GM04503 (cell line): ENCODE measurements at regions not wholly inside any gene's neighbourhood (a gene's known extent, or its start where the extent isn't known, plus 50 kb on each side); places are given as distances from the start of the nearest gene placed in this dataset.
"Not testable (repeated sequence)": the region's sequence is repeated elsewhere in the genome, so short reads cannot be mapped to it uniquely, and the experiment has no call there.

Experiments
- DNase-seq: peaks from one replicate; pipeline ENCODE4 v3.0.0-alpha.2; 2012; ENCODE audit warnings: low read depth

GRCh38 chr14:45867046-45867894 is 614.3 kb upstream of the MIS18BP1 start:
- no peak for DNase-seq

GRCh38 chr14:45838597-45838996 is 585.6 kb upstream of the MIS18BP1 start:
- DNase-seq, result no peak

- no peak for DNase-seq
Measured at GRCh38 chr14:45819107-45819506, 566.1 kb upstream of the MIS18BP1 start.

- no peak for DNase-seq
Measured at GRCh38 chr14:45811155-45811554, 558.2 kb upstream of the MIS18BP1 start.

GRCh38 chr14:45810152-45810872 is 557.3 kb upstream of the MIS18BP1 start:
- DNase-seq, result no peak

GRCh38 chr14:45807178-45807899 is 554.3 kb upstream of the MIS18BP1 start:
- DNase-seq, result no peak

- no peak for DNase-seq
Measured at GRCh38 chr14:45799511-45799910, 546.5 kb upstream of the MIS18BP1 start.

- no peak for DNase-seq
Measured at GRCh38 chr14:45798659-45799058, 545.7 kb upstream of the MIS18BP1 start.

GRCh38 chr14:45796006-45796405 is 543.0 kb upstream of the MIS18BP1 start:
- DNase-seq, result not testable (repeated sequence)

GRCh38 chr14:45793081-45793480 is 540.1 kb upstream of the MIS18BP1 start:
- DNase-seq, result no peak

- no peak for DNase-seq
Measured at GRCh38 chr14:45790293-45790692, 537.3 kb upstream of the MIS18BP1 start.

- DNase-seq, result no peak
Measured at GRCh38 chr14:45787167-45787566, 534.2 kb upstream of the MIS18BP1 start.

- no peak for DNase-seq
Measured at GRCh38 chr14:45786266-45786665, 533.3 kb upstream of the MIS18BP1 start.

GRCh38 chr14:45785240-45785639 is 532.2 kb upstream of the MIS18BP1 start:
- no peak for DNase-seq

- no peak for DNase-seq
Measured at GRCh38 chr14:45766247-45766646, 513.2 kb upstream of the MIS18BP1 start.

GRCh38 chr14:45757655-45758054 is 504.7 kb upstream of the MIS18BP1 start:
- DNase-seq, result no peak

- not testable (repeated sequence) for DNase-seq
Measured at GRCh38 chr14:45756412-45756811, 503.4 kb upstream of the MIS18BP1 start.

GRCh38 chr14:45743884-45744283 is 490.9 kb upstream of the MIS18BP1 start:
- no peak for DNase-seq

GRCh38 chr14:45742187-45742586 is 489.2 kb upstream of the MIS18BP1 start:
- no peak for DNase-seq

- DNase-seq, result no peak
Measured at GRCh38 chr14:45728434-45729225, 475.6 kb upstream of the MIS18BP1 start.

GRCh38 chr14:45727133-45727532 is 474.1 kb upstream of the MIS18BP1 start:
- DNase-seq, result no peak

- DNase-seq, result no peak
Measured at GRCh38 chr14:45721472-45721871, 468.5 kb upstream of the MIS18BP1 start.
